ENCODE measurements at regions not wholly inside any gene's neighbourhood (a gene's known extent, or its start where the extent isn't known, plus 50 kb on each side); places are given as distances from the start of the nearest gene placed in this dataset.

DNA sequence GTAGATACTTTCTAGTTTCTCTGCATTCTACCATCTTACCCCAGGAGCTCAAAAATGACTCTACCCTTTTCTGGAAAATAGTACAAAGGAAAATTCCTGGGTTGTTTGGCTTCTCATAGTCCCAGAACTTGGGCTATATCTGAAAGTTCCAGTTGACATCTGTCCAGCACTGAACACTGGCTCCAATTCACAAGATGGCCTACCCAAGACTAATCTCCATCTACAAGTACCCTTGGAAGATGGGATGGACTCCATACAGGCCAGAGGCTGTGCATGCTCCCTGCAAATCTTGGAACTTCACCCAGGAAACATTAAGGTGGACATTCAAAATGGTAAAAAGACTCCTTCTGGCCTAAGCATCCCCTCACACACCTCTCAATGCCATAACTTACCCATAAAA, 427.1 kb downstream of the DTWD2 start:
- no peak for ATAC-seq
- intact Hi-C loops (cut with DNase I), result no loop called here
- DNase-seq (ENCODE audit: low spot score), result no peak

GRCh38 chr5:118558871-118559270, 429.5 kb downstream of the DTWD2 start:
- DNase-seq (ENCODE audit: low spot score) (no peak), ATAC-seq (no peak)
- intact Hi-C loops (cut with DNase I), result no loop called here

- intact Hi-C loops (cut with DNase I), result no loop called here
- DNase-seq (ENCODE audit: low spot score) (no peak), ATAC-seq (peak; percentile 42)
Measured at GRCh38 chr5:118557251-118557661, 431.1 kb downstream of the DTWD2 start.

GRCh38 chr5:118556792-118557191, 431.6 kb downstream of the DTWD2 start:
- intact Hi-C loops (cut with DNase I), result no loop called here
- DNase-seq (ENCODE audit: low spot score) (no peak), ATAC-seq (no peak)

DNA sequence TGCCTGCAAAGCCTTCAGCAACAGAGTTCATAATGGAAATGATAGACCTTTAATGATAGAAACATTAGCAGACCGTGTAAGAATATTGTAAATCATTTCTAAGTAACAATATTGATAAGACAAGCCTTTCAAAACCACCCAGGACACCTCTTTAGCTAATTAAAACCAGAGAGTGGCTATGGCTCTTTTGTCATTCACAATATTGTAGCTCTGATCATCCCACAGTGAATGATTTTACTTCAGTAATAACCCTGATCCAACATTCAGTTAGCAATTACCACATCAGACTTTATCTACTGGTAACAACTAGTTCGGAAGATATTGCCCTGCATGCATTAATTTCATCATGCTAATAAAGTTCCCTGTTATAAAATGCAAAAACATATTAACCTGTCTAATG, 432.6 kb downstream of the DTWD2 start:
- ATAC-seq, result no peak
- intact Hi-C loops (cut with DNase I), result no loop called here
- no peak for DNase-seq (ENCODE audit: low spot score)

GRCh38 chr5:118554981-118555380, 433.4 kb downstream of the DTWD2 start:
- ATAC-seq (no peak), DNase-seq (ENCODE audit: low spot score) (no peak)
- intact Hi-C loops (cut with DNase I), result no loop called here

DNA sequence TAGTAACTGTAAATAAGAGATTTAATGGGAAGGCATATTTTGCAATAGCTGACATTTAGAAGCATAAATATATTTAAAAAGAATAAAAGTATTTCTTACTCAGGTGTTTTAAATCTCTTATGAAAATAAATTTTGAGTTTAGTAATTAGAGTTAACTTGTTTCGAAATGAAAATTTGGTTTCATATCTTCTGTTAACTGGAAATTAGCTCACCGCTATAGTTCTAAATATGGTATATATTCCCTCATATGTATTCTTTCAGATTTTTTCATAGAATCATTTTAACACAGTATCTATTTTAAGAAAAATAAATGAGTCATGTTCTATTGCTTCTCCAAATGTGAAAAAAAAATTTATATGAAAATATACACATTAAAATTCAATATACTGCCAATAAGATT, 434.1 kb downstream of the DTWD2 start:
- no peak for DNase-seq (ENCODE audit: low spot score)
- intact Hi-C loops (cut with DNase I), result no loop called here
- ATAC-seq, result no peak

GRCh38 chr5:118553662-118554061, 434.7 kb downstream of the DTWD2 start:
- ATAC-seq (peak; percentile 89), DNase-seq (ENCODE audit: low spot score) (peak; percentile 71)

GRCh38 chr5:118552731-118553360, 435.5 kb downstream of the DTWD2 start:
- ATAC-seq (no peak), DNase-seq (ENCODE audit: low spot score) (no peak)
- intact Hi-C loops (cut with DNase I), result no loop called here

More at GRCh38 chr5:118553662-118554061, 434.7 kb downstream of the DTWD2 start:
- intact Hi-C loops (cut with DNase I), result no loop called here

GRCh38 chr5:118552146-118552545, 436.2 kb downstream of the DTWD2 start:
- DNase-seq (ENCODE audit: low spot score) (no peak), ATAC-seq (no peak)
- intact Hi-C loops (cut with DNase I), result no loop called here

DNA sequence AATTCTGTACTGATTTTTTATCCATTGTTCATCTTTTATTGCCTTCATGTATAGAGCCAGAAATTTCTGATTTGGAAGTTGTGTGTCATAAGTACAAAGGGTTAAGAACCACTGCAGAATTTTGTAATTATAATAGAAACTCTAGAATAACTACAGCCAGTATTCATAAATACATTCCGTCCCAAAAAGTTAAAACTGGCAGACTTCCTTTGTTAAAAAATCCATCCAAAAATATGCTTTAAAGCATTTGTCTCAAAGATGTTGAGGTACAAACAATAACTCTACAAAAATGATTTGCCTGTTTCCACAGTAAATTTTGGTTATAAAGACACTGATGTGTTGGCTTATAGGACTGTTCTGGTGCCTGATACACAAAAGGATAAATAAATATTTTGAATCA, 436.6 kb downstream of the DTWD2 start:
- intact Hi-C loops (cut with DNase I), result no loop called here
- ATAC-seq, result no peak

DNA sequence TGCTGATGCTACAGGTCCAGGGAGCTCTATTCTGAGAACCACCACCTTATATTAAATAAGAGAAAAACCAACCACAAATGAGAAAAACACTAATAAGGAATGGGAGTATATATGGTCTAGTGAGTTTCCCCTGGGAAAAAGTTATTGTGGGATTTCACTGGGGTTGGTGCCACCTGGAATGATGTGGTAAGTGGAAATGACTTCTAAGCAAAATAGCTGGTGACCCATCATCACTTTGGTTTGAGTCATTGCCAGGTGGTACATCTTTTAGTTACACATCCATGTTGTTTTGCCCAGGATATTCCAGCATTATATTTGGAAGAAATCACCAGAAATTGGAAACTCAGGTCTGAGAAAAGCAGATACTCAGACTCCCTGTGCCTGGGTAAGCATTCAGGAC, 437.3 kb downstream of the DTWD2 start:
- ATAC-seq (no peak), DNase-seq (ENCODE audit: low spot score) (no peak)
- intact Hi-C loops (cut with DNase I), result no loop called here

More for the DNA sequence above, 436.6 kb downstream of the DTWD2 start:
- DNase-seq (ENCODE audit: low spot score), result no peak

DNA sequence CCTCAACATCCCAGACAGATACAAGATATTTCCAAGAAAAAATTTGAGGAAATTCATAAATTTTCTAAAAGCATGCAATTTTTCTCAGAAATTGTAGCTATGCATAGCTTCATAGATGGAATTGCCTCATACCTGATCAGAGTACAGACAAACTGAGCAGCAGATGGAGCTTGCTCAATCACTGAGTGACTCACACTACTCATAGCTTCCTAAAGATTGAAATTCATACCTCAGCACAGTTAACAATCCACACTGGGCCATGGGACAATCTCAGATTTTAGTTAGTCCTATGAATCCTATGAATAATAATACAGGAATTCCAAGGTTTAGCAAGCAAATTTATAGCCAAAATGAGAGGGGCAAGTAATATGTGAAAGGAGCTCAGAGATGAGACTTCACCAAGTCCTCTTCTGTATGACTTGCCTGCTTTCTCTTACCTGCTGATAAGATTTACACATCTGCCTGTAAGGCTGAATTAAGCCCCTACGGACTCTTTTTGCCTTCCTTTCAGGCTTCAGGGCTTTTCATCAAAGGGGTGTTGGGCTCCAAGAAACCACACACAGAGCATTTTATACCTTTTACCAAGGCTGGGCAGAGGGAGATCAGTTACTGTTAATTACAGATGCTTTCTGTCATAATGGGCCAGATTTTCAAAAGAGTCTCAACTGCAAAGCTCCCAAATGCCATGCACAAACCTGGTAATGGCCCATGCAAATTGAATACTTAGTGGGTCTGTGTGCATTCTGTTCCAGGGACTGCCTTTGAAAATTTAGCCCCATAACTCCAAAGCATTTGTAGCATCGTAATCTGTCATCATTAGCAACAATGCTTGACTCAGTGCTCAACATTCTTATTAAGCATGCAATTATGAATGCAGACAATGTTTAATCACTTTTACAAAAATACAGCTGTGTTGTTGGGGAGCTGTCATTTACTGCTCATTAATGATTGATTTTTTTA, 439.3 kb downstream of the DTWD2 start:
- no peak for ATAC-seq
- intact Hi-C loops (cut with DNase I), result no loop called here
- no peak for DNase-seq (ENCODE audit: low spot score)

GRCh38 chr5:118545470-118545869, 442.9 kb downstream of the DTWD2 start:
- ATAC-seq, result no peak
- no peak for DNase-seq (ENCODE audit: low spot score)
- intact Hi-C loops (cut with DNase I), result no loop called here

DNA sequence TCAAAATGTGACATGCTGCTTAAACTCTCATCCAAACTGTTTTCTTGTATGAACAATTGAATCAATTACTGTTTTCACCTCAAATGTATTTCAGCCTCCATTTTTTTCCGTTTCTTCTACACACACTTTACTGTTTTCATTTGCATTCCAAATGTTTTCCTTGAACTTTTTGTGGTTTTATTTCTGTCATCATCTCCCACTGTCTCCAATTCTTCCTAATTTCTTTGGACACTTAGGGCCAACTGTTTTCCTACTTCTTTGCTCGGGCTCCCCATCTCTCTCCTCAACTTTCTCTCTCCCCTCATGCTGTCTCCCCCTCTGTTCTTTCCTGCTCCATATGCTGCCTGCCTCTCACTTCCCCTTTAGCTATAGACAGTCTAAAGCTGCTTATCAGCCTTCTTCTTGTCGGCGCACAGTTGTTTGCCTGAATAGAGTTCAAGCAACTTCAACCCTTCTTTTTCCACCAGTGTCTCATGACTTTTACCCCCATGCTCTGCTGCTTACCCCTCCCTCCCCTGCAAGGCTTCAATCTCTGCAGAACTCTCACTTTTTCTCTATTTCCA, 443.4 kb downstream of the DTWD2 start:
- DNase-seq (ENCODE audit: low spot score) (no peak), ATAC-seq (peak; percentile 13)
- intact Hi-C loops (cut with DNase I), result no loop called here

GRCh38 chr5:118533923-118534322, 454.4 kb downstream of the DTWD2 start:
- ATAC-seq (no peak), DNase-seq (ENCODE audit: low spot score) (no peak)
- intact Hi-C loops (cut with DNase I), result no loop called here

- ATAC-seq, result no peak
- no peak for DNase-seq (ENCODE audit: low spot score)
- intact Hi-C loops (cut with DNase I), result no loop called here
Measured at GRCh38 chr5:118533156-118533555, 455.2 kb downstream of the DTWD2 start.

GRCh38 chr5:118531276-118531675, 457.1 kb downstream of the DTWD2 start:
- DNase-seq (ENCODE audit: low spot score) (no peak), ATAC-seq (no peak)
- intact Hi-C loops (cut with DNase I), result no loop called here

GRCh38 chr5:118529361-118530144, 458.8 kb downstream of the DTWD2 start:
- intact Hi-C loops (cut with DNase I), result no loop called here
- ATAC-seq (no peak), DNase-seq (ENCODE audit: low spot score) (no peak)

All from sciatic nerve (tissue), 2 donors.